ENCODE measurements at regions not wholly inside any gene's neighbourhood (a gene's known extent, or its start where the extent isn't known, plus 50 kb on each side); places are given as distances from the start of the nearest gene placed in this dataset.

DNA sequence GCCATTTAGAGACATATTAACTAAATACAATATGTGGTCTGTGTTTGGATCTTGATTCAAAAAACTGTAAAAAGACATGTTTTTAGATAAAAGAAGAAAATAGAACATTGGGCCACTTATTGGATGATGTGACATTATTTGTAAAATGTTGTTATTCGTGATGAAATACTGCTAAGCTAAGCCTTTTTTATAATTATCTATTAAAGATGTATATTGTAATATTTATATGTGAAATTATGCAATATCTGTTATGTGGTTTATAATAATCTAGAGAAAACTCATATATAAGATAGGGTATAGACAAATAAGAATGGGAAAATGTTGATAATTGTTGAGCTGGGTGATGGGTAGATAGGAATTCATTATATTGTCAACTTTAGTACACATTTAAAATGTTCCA, 82.0 kb upstream of the RGS1 start:
- CTCF ChIA-PET = no interaction called here
- Histone ChIP-seq H3K9me3 (no peaks in the 10 kb centered on the region), H3K27ac (no peak overlapping the region), H3K4me2 (no peak overlapping the region), H3K4me1 (peaks cover 31% of the 10 kb centered on the region), H3K4me3 (no peak overlapping the region)
- 73% methylated on average over 1 of the region's 1 CpG for WGBS (ENCODE audit: missing lambda C conversion rate)
- POLR2A ChIA-PET = no interaction called here
- FAIRE-seq = no peak
- no peak for ATAC-seq
- no peak for DNase-seq (ENCODE audit: low read depth in 1 of 2, low spot score in 1 of 2)
- TF ChIP-seq KDM5A (IDR thresholded peaks at IDR 0.05) = no peak
- TF ChIP-seq BHLHE40 (IDR thresholded peaks at IDR 0.05; ENCODE audit: low read depth, low read length) = no peak
- no peak for TF ChIP-seq JUN (IDR thresholded peaks at IDR 0.05)
- no peak for TF ChIP-seq TP53 (CRISPR knock-in tag; IDR thresholded peaks at IDR 0.05)
- no peak for TF ChIP-seq NR3C1 (IDR thresholded peaks at IDR 0.05)
- TF ChIP-seq ESRRA (IDR thresholded peaks at IDR 0.05; ENCODE audit: borderline replicate concordance, low read length) = no peak
- TF ChIP-seq MAZ (IDR thresholded peaks at IDR 0.05; ENCODE audit: borderline replicate concordance, low read depth, low read length) = no peak
- TF ChIP-seq SREBF2 (IDR thresholded peaks at IDR 0.05) = no peak
- TF ChIP-seq MAFK (IDR thresholded peaks at IDR 0.05; ENCODE audit: partially characterized antibody) = no peak
- TF ChIP-seq, protein P1, sequence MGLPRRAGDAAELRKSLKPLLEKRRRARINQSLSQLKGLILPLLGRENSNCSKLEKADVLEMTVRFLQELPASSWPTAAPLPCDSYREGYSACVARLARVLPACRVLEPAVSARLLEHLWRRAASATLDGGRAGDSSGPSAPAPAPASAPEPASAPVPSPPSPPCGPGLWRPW (IDR thresholded peaks at IDR 0.05) = no peak
- no peak for TF ChIP-seq HOXB5 (CRISPR knock-in tag; IDR thresholded peaks at IDR 0.05)
- no peak for TF ChIP-seq FOSL2 (IDR thresholded peaks at IDR 0.05)
- TF ChIP-seq FOSL2 (CRISPR knock-in tag; IDR thresholded peaks at IDR 0.05) = no peak
- no peak for TF ChIP-seq ELK1 (IDR thresholded peaks at IDR 0.05; ENCODE audit: low read depth, low read length)
- TF ChIP-seq NPAS2 (CRISPR knock-in tag; IDR thresholded peaks at IDR 0.05; ENCODE audit: borderline replicate concordance) = no peak

DNA sequence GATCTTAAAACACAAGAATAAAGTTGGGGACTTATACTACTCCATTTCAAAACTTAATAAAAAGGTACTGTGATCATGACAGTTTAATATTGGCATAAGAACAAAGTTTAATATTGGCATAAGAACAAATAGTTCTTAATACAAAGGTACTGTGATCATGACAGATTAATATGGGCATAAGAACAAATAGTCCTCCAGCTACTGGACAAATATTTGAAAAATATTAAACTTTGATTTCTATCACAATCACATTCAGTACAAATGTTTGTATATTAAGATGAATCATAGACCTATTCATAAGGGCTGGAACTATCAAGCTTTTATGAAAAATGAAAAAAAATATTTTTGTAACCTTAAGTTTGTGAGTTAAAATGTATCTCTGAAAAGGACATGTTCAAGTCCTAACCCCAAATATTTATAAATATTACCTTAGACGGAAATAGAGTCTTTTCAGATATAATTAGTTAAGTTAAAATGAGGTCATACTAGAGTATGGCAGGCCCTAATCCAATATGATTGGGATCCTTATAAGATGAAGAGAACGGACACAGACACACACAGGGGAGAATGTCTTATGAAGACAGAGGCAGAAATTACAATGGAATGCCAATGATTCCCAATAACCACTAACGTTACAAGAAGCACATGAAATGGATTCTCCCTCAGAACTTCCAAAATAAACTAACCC, 79.1 kb upstream of the RGS1 start:
- ChIA-PET POLR2A (no interaction called here), CTCF (no interaction called here)
- DNase-seq (ENCODE audit: low read depth in 1 of 2, low spot score in 1 of 2) (no peak), ATAC-seq (peak in 1 of 2 experiments; percentile 44; a peak in 1 of 6 replicates), FAIRE-seq (no peak)
- no peak overlapping the region for H3K4me3 ChIP-seq
- 70% methylated on average over 3 of the region's 3 CpGs for WGBS (ENCODE audit: missing lambda C conversion rate)
- peak overlapping the region in 1 of 2 experiments; percentile 41; a peak in 1 of 6 replicates for H3K27ac ChIP-seq
- H3K9me3 ChIP-seq = peaks cover 8% of the 10 kb centered on the region; the same call in 1 of the 3 replicates
- peaks cover 24% of the 10 kb centered on the region for H3K4me1 ChIP-seq
- peak overlapping the region; percentile 23; the same call in 1 of the 3 replicates for H3K4me2 ChIP-seq
- TF ChIP-seq RFX5 (IDR thresholded peaks at IDR 0.05) (no peak), HOXA7 (CRISPR knock-in tag; IDR thresholded peaks at IDR 0.05) (no peak), GATA3 (IDR thresholded peaks at IDR 0.05; ENCODE audit: borderline replicate concordance) (peak; percentile 82), POLR2A (IDR thresholded peaks at IDR 0.05; ENCODE audit: low read length) (no peak), CBX8 (IDR thresholded peaks at IDR 0.05) (no peak), RNF2 (IDR thresholded peaks at IDR 0.05; ENCODE audit: borderline replicate concordance, low read depth) (no peak), ELK1 (IDR thresholded peaks at IDR 0.05; ENCODE audit: low read depth, low read length) (no peak), RCOR1 (IDR thresholded peaks at IDR 0.05; ENCODE audit: low read depth, low read length) (no peak), ZC3H11A (IDR thresholded peaks at IDR 0.05) (no peak), JUNB (IDR thresholded peaks at IDR 0.05) (peak; percentile 83), JUN (IDR thresholded peaks at IDR 0.05) (0 out of 5 replicates have a peak, but pooled peaks of 1 of the 2 experiments have one; percentile 20), ZFP36 (IDR thresholded peaks at IDR 0.05; ENCODE audit: borderline replicate concordance, partially characterized antibody) (no peak), BHLHE40 (IDR thresholded peaks at IDR 0.05; ENCODE audit: low read depth, low read length) (no peak), NPAS2 (CRISPR knock-in tag; IDR thresholded peaks at IDR 0.05; ENCODE audit: borderline replicate concordance) (no peak), EP300 (IDR thresholded peaks at IDR 0.05) (no peak), CHD2 (IDR thresholded peaks at IDR 0.05; ENCODE audit: low read length, partially characterized antibody) (no peak), KDM1A (IDR thresholded peaks at IDR 0.05; ENCODE audit: low read depth) (no peak)
- TF ChIP-seq, protein P2, sequence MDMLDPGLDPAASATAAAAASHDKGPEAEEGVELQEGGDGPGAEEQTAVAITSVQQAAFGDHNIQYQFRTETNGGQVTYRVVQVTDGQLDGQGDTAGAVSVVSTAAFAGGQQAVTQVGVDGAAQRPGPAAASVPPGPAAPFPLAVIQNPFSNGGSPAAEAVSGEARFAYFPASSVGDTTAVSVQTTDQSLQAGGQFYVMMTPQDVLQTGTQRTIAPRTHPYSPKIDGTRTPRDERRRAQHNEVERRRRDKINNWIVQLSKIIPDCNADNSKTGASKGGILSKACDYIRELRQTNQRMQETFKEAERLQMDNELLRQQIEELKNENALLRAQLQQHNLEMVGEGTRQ (IDR thresholded peaks at IDR 0.05) = no peak
- TF ChIP-seq, protein P3, sequence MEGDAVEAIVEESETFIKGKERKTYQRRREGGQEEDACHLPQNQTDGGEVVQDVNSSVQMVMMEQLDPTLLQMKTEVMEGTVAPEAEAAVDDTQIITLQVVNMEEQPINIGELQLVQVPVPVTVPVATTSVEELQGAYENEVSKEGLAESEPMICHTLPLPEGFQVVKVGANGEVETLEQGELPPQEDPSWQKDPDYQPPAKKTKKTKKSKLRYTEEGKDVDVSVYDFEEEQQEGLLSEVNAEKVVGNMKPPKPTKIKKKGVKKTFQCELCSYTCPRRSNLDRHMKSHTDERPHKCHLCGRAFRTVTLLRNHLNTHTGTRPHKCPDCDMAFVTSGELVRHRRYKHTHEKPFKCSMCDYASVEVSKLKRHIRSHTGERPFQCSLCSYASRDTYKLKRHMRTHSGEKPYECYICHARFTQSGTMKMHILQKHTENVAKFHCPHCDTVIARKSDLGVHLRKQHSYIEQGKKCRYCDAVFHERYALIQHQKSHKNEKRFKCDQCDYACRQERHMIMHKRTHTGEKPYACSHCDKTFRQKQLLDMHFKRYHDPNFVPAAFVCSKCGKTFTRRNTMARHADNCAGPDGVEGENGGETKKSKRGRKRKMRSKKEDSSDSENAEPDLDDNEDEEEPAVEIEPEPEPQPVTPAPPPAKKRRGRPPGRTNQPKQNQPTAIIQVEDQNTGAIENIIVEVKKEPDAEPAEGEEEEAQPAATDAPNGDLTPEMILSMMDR (IDR thresholded peaks at IDR 0.05) = no peak
- TF ChIP-seq, protein P4, sequence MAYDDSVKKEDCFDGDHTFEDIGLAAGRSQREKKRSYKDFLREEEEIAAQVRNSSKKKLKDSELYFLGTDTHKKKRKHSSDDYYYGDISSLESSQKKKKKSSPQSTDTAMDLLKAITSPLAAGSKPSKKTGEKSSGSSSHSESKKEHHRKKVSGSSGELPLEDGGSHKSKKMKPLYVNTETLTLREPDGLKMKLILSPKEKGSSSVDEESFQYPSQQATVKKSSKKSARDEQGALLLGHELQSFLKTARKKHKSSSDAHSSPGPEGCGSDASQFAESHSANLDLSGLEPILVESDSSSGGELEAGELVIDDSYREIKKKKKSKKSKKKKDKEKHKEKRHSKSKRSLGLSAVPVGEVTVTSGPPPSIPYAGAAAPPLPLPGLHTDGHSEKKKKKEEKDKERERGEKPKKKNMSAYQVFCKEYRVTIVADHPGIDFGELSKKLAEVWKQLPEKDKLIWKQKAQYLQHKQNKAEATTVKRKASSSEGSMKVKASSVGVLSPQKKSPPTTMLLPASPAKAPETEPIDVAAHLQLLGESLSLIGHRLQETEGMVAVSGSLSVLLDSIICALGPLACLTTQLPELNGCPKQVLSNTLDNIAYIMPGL (CRISPR knock-in tag; IDR thresholded peaks at IDR 0.05; ENCODE audit: borderline replicate concordance) = no peak
- TF ChIP-seq, protein P5, sequence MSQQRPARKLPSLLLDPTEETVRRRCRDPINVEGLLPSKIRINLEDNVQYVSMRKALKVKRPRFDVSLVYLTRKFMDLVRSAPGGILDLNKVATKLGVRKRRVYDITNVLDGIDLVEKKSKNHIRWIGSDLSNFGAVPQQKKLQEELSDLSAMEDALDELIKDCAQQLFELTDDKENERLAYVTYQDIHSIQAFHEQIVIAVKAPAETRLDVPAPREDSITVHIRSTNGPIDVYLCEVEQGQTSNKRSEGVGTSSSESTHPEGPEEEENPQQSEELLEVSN (IDR thresholded peaks at IDR 0.05; ENCODE audit: borderline replicate concordance, low read depth) = no peak

All from A549 (cell line).